ENCODE measurements at regions not wholly inside any gene's neighbourhood (a gene's known extent, or its start where the extent isn't known, plus 50 kb on each side); places are given as distances from the start of the nearest gene placed in this dataset.

- Histone ChIP-seq H3K4me3 (ENCODE audit: extremely low read depth in 1 of 4, insufficient read depth in 2 of 4, low read depth in 3 of 4, low read length in 4 of 4) (no peak overlapping the region), H3K14ac (ENCODE audit: insufficient read length) (no peak overlapping the region), H3K56ac (replicated peaks; ENCODE audit: insufficient read length, low read depth, low read length) (no peak overlapping the region), H2BK5ac (ENCODE audit: low read depth, low read length) (no peak overlapping the region), H2AK5ac (ENCODE audit: low read depth, low read length) (no peak overlapping the region), H3K23ac (ENCODE audit: insufficient read length) (no peak overlapping the region), H4K20me1 (replicated peaks in 1 of 2; ENCODE audit: control insufficient read depth in 1 of 2, insufficient read depth in 2 of 2, low read length in 2 of 2) (no peaks in the 10 kb centered on the region), H2BK120ac (replicated peaks; ENCODE audit: low read depth, low read length) (no peak overlapping the region), H4K8ac (ENCODE audit: extremely low read depth, insufficient read depth, low read length) (no peak overlapping the region), H3K79me2 (ENCODE audit: control insufficient read depth in 1 of 2, insufficient read depth in 2 of 2, low read length in 2 of 2) (no peaks in the 10 kb centered on the region), H2BK12ac (ENCODE audit: low read depth, low read length) (no peak overlapping the region), H3K4ac (replicated peaks; ENCODE audit: insufficient read length, low read depth, low read length) (no peak overlapping the region), H3K18ac (ENCODE audit: extremely low read depth, low read length) (no peak overlapping the region), H3K4me2 (ENCODE audit: insufficient read depth in 1 of 2, low read depth in 2 of 2, low read length in 2 of 2) (no peak overlapping the region), H3K79me1 (ENCODE audit: low read depth, low read length) (no peaks in the 10 kb centered on the region), H3K36me3 (ENCODE audit: control insufficient read depth in 2 of 4, insufficient read depth in 4 of 4, low read length in 3 of 4) (no peaks in the 10 kb centered on the region), H3K9me3 (ENCODE audit: insufficient read depth in 2 of 2, low read depth in 1 of 2, low read length in 1 of 2) (no peaks in the 10 kb centered on the region), H3K27ac (ENCODE audit: low read depth, low read length) (no peak overlapping the region), H2BK15ac (ENCODE audit: low read length) (no peak overlapping the region), H2BK20ac (ENCODE audit: low read length) (no peak overlapping the region), H4K91ac (replicated peaks; ENCODE audit: insufficient read length, low read length) (no peak overlapping the region), H3K4me1 (replicated peaks in 1 of 4; ENCODE audit: control insufficient read depth in 3 of 4, insufficient read depth in 4 of 4, low read length in 3 of 4) (no peaks in the 10 kb centered on the region), H2AFZ (ENCODE audit: low read length) (no peak overlapping the region), H3K27me3 (replicated peaks in 1 of 4; ENCODE audit: control insufficient read depth in 3 of 4, extremely low read depth in 1 of 4, insufficient read depth in 3 of 4, low read length in 3 of 4) (no peaks in the 10 kb centered on the region), H3K23me2 (ENCODE audit: low read depth, low read length) (no peaks in the 10 kb centered on the region), H4K5ac (ENCODE audit: insufficient read length, low read depth, low read length) (no peak overlapping the region), H3K9ac (replicated peaks in 1 of 4; ENCODE audit: extremely low read depth in 1 of 4, low read depth in 3 of 4, low read length in 3 of 4) (no peak overlapping the region)
- DNase-seq (ENCODE audit: low read depth in 1 of 2, low spot score in 2 of 2) (no peak), FAIRE-seq (no peak)
- WGBS, 2 experiments (ENCODE audit: extremely low coverage in 1 of 2, insufficient coverage in 1 of 2, insufficient read length in 1 of 2, insufficient replicate concordance in 2 of 2, low coverage in 1 of 2, low lambda C conversion rate in 2 of 2, missing lambda C conversion rate in 1 of 2), result 91% methylated on average over 2 of the region's 2 CpGs; no CpG with 5 or more reads in 1 of the 2 experiments
- CTCF ChIA-PET (ENCODE audit: partially characterized antibody), result interaction anchor here (1.7 to 2.3 kb wide), 4 partner anchors 13 to 238 kb away, joined by 5 to 11 read pairs (median 7); no protein-coding TSS in a partner anchor
- POLR2A ChIA-PET (ENCODE audit: partially characterized antibody), result no interaction called here
- TF ChIP-seq CEBPB (IDR thresholded peaks at IDR 0.05; ENCODE audit: low read depth, low read length) (peak; percentile 16; the same call in 1 of the 2 replicates), TEAD4 (IDR thresholded peaks at IDR 0.05; ENCODE audit: low read depth, low read length) (no peak), EZH2 (IDR thresholded peaks at IDR 0.05; ENCODE audit: low read depth, low read length, severe bottlenecking) (no peak), ZNF274 (IDR thresholded peaks at IDR 0.05; ENCODE audit: borderline replicate concordance, extremely low read depth, low read length) (no peak), SRF (IDR thresholded peaks at IDR 0.05; ENCODE audit: low read depth, low read length) (no peak), PHF8 (conservative IDR thresholded peaks at IDR 0.05; ENCODE audit: low read depth, low read length) (no peak), CBX5 (IDR thresholded peaks at IDR 0.05; ENCODE audit: low read depth, low read length) (no peak)
Measured at GRCh38 chr1:68359045-68359444, 90.7 kb downstream of the RPE65 start.
